ENCODE measurements at regions not wholly inside any gene's neighbourhood (a gene's known extent, or its start where the extent isn't known, plus 50 kb on each side); places are given as distances from the start of the nearest gene placed in this dataset.

DNA sequence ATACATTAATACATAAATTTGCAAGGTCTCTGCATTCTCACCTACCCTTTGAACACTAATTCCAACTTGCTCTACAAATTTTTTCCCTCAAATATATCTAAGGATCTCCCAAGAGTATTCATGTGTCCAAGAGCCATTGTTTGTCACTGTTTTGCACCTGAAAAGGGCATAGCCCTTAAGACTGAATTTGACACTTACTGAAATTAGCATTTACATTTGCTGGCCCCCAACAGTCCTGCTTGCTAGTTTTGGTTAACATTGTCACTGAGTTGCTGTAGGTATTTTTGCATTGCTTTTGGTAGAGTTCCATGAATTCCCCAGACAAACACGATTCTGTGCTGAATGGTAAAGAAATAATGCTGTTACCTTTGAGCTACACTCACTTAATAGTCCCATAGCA is 57.3 kb downstream of the KCNA4 start:
- no peak for DNase-seq (ENCODE audit: low spot score)

DNA sequence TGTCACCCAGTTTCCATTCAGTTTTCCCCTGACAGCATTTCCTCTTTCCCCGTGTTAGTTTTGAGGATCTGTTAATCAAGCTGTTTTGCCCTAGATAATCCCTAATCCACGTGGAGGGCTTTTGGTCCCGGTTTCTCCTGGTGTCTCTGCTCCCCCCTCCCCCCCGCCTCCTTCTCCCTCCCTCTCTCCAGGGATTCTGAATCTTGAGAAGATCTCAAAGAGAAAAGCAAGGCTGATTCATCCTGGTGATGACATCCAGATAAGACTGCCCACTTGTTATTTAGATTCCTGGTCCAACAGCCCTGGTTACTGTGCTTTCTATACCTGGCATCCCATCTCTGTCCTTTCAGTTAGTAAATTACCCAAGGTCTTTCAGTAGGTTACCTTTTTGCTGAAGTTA is 59.4 kb downstream of the KCNA4 start:
- DNase-seq (ENCODE audit: low spot score): no peak

DNA sequence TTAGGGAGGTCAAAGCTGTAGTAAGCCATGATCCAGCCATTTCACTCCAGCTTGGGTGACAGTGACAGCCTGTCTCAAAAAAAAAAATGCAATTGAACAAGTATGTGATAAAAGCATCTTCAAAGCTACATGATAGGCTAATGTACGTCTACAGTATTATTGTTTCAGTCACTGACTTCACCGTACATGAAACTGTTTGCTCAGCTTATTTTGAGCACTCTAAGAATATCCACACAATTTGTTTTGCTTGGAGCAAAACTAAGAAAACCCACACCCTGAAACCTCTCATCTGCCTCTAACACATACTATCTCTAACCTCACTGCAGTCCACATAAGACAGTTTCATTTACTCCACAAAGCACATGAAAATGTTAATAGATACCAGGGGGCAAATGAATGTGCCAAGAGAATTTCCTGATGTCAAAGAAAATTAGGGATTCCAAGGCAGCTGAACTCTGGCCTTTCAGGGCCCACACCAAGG is 60.7 kb downstream of the KCNA4 start:
- no peak for DNase-seq (ENCODE audit: low spot score)

DNA sequence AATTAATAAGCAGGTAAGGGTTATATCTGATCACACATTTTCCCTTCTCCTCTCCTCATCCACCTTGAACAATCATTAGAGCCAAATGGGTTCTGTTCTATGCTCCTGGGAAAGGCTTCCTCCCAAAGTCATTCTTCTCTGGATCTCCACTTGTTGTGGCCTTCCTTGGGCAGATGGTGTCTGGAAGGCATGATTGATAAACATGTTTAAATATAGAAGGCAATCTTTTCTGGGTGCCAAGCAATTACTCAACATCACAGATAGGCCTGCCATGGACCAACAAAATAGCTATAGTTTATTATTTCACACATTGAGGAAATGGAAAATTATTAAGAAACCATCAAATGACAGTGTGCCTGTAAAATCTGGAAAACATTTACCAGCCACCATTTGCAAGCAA is 73.5 kb downstream of the KCNA4 start:
- DNase-seq (ENCODE audit: low spot score): no peak

DNA sequence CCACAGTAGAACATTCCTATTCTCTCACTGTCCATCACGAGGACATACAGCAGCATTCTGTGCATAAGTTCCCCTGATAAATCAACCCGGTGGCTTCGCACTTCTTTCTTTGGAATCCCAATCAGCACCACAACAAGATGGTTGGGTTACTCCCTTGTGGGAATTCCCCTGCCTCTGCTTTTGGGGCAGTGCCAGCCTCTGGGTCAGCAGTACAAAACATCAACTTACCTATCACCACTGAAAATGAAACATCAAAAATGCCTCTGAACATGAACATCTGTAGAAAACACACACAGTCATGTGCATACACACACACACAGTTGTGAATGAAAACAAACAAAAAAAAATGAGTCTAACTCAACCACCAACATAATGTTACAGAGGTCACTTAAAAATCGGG is 79.3 kb downstream of the KCNA4 start:
- DNase-seq (ENCODE audit: low spot score): peak; percentile 18

DNA sequence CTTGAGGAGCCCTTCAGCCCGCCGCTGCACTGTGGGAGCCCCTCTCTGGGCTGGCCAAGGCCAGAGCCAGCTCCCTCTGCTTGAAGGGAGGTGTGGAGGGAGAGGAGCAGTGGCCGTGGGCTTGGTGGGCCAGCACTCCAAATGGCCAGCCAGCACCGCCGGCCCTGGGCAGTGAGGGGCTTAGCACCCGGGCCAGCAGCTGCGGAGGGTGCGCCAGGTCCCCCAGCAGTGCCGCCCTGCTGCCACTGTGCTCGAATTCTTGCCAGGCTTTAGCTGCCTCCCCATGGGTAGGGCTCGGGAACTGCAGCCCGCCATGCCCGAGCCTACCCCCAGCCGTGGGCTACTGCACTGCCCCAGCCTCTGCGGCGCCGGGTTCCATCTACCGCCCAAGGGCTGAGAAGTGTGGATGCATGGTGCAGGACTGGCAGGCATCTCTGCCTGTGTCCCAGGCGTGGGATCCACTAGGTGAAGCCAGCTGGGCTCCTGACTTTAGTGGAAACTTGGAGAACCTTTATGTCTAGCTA is 82.7 kb downstream of the KCNA4 start:
- DNase-seq (ENCODE audit: low spot score): no peak

DNA sequence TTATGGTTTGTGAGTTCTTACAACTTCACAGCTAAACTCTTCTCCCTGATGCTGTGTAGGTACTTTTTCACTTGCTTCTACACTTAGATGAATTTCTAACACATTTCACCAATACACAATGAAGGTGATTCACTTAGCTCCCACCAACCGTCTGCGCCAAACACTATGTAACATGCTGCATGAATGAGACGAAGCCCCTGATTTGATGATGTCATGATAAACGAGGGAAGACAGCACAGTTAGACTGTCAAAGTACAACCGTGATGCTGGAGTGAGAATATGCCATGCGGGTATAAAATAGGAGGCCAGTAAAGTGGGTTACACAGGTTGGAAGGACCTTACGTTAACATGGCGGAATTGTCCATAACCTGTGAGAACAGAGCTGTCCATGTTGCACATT is 100.8 kb downstream of the KCNA4 start:
- DNase-seq (ENCODE audit: low spot score): no peak

DNA sequence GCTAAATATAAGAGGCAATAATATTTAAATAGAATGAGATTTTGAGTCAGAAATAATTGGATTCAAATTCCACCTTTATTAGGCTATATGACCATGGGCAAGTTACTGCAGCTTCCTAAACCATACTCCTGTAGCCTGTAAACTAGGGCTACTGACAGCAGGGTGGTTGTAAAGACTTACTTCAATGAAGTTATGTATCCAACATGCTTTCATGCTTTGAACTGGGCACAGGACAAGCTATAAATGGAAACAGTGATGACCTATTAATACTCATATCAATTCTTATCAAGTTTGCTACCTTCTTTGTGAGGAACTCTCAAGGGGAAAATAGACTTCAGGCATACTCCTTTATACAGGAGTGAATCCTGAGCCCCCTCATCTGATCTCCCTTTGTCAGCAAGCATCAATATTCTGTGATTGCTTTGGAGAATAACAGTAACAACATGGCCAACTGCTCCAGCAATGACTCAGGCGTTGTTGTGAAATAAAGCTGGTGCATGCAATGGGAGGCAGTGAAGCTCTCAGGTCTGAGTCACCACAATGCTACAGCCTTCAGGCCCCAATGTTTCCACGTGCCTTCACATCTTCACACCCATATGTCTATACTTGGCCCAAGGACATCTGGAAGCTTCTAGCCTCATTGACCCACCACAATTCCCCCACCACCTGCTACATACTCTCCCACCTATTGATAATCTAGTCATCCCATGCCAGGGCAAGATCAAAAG is 102.5 kb downstream of the KCNA4 start:
- no peak for DNase-seq (ENCODE audit: low spot score)

DNA sequence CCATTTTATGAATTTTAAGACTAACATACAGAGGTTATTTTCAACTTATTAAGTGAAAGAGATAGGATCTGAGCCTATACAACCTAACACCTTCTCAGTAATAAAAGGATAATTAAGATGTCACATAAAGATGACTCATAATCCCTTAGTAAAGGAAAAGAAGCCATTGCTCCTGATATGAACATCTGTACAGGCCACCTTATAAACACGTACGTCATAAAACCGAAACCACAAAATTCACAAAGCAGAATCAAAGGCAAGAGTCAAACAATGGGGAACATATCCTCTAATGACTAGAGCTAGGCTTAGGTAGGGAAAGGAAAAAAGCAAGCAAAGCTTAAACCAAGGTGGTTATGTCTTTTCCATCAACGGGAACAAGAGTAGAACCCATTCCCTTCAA is 103.5 kb downstream of the KCNA4 start:
- DNase-seq (ENCODE audit: low spot score): no peak

DNA sequence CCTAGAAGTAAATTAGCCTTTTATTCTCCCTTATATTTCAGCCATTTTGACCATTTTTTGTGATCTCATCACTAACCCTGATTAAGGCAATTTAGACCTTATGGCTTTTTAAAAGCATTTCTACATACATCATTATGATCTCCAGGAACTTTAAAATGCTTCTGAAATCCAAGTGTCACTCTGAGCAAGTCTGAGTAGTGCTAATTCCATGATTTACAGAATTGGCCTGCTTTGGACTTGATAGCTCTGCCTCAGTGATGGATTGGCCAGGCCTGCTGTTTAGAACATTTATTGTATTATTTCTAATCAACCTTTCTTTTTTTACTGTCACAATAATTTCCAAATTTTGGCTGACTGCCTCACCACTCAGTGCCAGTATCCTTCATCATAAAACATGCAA is 116.4 kb downstream of the KCNA4 start:
- DNase-seq (ENCODE audit: low spot score): no peak

DNA sequence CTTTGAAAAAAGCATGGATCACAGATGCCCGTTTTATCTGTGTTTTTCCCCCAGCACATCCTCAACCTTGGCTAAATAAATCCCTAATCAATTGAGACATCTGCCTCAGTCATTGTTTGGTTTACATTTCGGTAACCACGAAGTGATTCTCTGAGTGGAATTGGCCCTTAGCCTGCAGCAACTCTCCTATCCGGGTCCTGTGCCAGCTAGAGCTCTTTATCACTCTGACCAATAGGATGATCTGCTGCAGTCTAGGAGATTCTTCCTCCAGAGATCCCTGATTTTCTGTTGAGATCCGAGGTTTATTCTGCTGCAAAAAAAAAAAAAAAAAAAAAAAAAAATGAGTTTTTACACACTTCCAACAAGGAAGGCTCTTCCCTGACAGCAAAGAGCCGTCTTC is 137.3 kb downstream of the KCNA4 start:
- DNase-seq (ENCODE audit: low spot score): no peak

DNA sequence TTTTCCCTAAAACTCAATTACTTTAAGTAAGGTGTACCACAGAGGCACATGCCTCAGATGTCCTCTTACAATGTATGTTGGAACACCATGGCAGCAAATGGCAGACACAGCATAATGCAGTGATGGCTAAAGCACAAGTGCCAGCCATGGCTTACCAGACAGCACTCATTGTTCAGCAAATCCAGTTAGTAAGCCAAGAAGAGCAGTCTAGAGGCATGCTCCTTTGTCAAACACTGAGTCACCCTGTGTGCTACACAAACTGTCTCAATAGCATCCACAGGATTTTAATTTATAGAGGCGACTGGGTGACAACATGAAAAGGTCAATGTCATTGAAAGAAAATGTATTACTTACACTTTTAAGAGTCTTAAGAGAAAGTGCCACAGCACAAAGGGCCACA is 140.6 kb downstream of the KCNA4 start:
- DNase-seq (ENCODE audit: low spot score): no peak

DNA sequence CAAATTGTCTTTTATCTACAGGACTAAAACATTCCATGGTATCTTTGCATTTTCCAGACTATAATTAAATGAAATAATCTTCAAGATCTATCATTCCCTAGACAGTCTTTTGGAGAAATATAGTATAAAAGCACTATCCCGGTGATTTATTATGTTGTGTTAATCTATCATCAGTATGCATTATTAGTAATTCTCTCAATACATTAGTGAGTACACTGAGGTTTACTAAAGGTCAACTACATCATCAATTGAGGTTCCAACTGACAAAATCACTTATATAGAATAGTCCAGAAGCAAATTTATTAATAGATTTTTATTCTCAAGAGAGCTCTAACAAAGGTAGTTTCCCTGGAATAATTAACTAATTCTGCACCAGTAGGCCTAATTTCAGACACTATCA is 169.6 kb downstream of the KCNA4 start:
- DNase-seq (ENCODE audit: low spot score): no peak

DNA sequence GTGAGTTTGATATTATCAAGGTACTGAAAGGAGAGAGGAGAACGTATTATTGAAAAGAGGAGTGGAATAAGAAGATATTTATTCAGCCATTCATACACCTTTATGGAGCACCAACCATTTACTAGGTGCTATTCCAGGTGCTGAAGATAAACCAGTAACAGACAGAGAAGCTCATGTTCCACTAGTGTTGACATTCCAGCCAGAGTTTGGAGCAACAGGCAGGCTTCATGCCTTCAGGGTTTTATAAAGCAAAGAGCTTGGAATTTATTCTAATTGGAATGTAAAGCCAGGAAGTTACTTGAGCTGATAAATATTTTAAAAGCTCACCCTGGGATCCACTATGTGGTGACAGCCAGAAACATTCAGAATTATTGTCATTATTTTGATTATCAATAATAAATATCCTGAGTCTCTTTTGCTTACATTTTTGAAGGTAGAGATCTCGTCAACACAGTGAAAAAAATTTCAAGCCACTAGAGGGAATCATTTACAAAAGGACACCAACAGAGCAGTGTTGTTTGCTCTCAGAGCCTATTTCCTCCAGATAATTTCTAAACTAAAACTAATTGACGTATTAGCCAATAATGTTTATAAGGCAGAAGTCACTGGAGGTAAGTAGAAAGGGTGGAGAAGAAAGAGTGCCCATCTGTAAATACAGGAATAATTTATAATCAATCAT is 172.0 kb downstream of the KCNA4 start:
- DNase-seq (ENCODE audit: low spot score): no peak

DNA sequence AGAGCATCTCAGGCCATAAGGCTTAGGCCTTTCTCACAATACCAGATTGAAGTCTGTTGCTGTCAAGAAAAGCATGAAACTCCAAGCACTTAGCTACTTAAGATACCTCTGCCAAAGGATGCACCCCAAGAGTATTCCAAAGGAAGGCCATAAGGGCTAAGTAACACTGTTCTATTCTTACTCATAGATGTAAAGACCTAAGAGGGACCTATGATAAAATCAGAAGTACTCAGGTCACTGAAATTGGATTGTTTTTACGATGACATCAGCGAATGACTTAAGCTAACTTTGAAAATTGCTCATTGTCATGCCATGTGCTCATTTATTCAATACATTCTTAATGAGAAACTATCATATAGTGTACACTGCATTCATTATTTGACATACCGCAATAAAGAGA is 172.8 kb downstream of the KCNA4 start:
- DNase-seq (ENCODE audit: low spot score): no peak

DNA sequence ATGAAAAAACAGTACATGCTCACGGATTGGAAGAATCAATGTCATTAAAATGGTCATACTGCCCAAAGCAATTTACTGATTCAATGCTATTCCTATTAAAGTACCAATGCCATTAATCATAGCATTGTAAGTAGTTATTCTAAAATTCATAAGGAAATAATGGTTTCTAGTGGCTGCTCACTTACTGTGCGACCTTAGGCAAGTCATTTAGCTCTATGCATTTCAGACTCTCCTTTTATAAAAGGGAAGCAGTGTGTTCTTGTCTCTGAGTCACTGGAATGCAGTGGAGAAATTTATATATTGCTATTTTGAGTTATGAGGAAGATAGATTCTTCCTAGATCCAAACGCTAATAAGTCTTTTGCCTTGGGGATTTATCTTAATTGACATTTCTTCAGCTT is 174.8 kb downstream of the KCNA4 start:
- no peak for DNase-seq (ENCODE audit: low spot score)

DNA sequence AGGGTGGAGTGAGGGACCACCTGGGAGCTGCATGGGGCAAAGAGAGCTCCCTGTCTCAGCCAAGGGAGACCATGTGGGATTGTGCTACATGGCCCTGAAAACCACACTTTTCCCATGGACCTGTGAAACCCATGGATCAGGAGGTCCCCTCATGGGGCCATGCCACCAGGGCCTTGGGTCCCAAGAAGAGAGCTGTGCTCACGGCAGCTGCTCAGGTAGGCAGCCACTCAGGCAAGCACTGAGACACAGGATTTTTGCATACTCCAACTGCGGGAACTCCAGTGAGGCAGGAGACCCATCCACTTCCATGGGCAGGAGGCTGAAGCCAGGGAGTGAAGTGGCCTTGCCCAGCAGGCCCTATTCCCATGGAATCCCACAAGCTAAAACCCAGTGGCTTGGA is 190.0 kb downstream of the KCNA4 start:
- no peak for DNase-seq (ENCODE audit: low spot score)

DNA sequence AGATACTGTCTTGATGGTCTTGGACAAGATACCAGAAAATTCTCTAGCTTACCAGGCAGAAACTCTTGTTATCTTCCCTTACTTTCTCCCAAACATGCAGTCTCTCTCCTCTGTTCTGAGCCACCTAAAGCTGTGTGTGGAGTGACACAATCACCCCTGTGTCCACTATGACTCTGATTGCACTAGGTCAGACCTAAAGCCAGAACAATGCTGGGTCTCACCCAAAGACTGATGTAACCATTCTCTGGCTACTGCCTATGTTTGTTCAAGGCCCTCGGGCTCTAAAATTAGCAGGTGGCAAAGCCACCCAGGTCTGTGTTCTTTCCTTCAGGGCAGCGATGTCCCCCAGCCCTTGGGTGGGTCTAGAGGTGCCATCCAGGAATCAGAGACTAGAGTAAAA is 200.5 kb downstream of the KCNA4 start:
- no peak for DNase-seq (ENCODE audit: low spot score)

DNA sequence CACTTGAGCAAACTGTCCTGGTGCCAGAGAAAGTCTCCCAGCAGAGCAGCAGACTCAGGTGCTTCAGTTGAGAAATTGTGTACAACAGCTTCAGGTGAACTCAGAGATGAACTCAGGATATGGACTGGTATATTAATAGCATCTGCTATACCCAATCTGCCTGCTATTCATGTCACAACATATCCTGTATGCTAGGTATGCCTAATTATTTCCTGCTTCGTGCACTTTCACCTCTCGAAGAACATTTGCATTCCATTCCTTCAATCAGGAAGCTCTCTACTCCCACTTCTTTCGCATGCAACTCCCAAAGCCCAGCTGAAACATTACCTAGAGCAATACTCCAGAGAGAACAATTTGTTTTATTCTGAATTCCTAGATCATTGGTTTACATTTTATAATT is 207.7 kb downstream of the KCNA4 start:
- no peak for DNase-seq (ENCODE audit: low spot score)

DNA sequence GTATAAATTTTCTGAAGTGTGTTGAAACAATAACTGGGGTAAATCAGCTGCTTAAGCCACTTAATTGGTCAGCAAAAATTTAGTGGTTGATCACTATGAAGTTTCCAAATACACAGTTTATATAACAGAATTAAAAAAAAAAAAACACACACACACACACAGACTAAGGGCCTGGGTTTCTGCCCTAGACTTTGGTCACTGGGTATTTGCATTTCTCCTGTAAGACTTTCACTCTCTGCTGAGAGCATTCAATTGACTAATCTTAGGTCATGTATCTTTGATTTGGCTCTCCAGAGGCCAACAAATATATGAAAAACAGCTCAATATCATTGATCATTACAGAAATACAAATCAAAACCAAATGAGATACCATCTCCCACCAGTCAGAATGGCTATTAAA is 214.3 kb downstream of the KCNA4 start:
- DNase-seq (ENCODE audit: low spot score): no peak

DNA sequence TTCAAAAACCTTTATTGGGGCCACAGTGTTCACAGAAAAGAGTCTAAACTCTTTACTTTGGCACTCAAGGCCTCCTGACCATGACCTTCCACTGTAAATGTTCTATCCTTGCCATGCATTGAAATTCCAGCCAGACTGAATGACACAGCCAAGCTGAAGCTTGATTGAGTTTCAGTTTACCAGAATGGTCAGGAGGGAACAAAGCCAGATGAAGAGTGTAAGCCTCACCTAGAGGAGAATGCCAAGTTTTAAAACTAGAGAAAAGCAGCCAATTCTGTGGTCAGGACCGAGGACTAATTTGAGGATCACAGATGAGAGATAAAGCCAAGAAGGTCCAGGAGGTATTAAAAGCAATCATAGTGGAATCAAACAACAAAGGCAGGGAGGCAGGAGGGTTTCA is 215.3 kb downstream of the KCNA4 start:
- DNase-seq (ENCODE audit: low spot score): no peak

DNA sequence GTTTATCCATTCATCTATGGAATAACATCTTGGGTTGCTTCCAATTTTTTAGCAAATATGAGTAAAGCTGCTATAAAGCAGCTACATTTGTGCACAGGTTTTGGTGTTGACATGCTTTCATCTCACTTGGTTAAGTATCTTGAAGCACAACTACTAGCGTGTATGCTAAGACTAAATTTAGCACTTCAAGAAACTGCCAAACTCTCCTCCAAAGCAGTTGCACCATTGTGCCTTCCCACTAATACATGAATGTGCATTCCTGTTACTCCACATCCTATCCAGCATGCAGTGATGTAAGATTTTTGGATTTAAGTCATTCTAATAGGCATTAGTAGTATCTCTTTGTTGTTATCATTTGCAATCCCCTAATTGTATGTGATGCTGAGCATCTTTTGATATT is 230.7 kb downstream of the KCNA4 start:
- DNase-seq (ENCODE audit: low spot score): no peak

DNA sequence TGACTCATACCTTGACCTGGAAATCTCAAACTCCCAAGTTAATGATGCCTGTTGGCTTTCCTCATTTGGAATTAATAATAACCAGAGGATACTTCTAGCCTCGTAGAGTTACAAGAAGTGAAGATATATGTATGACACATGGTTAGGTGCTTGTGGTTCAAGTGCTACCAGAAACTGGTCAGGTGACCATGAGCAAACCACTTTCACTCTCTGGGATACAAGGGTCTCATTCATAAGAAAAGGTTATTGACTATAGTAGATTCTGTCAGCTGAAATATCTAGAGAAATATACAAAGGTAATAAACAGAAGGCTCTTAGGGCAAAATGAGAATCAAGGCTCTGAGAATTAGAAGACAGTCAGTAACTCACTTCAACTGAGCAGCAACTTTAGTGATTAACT is 233.3 kb downstream of the KCNA4 start:
- no peak for DNase-seq (ENCODE audit: low spot score)

DNA sequence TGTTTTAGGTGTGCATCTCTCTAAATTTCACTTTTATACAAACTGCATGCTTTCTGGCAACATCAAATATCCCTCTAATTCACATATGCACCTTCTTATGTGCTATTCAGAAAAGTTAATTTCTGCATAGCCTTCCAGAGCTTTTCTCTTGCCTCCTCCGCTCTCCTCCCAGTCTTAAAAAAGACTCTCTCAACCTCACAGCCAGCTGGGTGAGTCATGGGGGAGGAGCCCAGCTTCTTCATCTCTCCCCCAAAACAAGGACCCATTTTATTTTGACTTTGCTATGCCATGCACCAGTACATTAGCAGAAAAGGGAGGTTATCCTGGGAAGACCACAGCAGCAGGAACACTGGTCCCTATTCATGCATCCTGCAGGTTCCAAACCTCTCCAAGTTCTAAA is 234.4 kb downstream of the KCNA4 start:
- DNase-seq (ENCODE audit: low spot score): no peak

Measured in kidney tubule cell (primary cell).